Type B pancreatic cell (in vitro differentiated cells): ENCODE measurements at regions not wholly inside any gene's neighbourhood (a gene's known extent, or its start where the extent isn't known, plus 50 kb on each side); places are given as distances from the start of the nearest gene placed in this dataset.

Experiments used
- DNase-seq: peaks from one replicate; pipeline ENCODE4 v3.0.0; 2021; ENCODE audit warnings: mixed read lengths; ENCODE audit not compliant: unreplicated experiment; ENCODE audit errors: extremely low spot score
- H3K27ac Mint-ChIP-seq: 2 replicates; pipeline ENCODE4 v1.8.0; 2021; ENCODE audit warnings: mild to moderate bottlenecking, mixed read lengths
- H3K27me3 Mint-ChIP-seq: 2 replicates; pipeline ENCODE4 v1.8.0; 2021; ENCODE audit warnings: mixed read lengths
- H3K36me3 Mint-ChIP-seq: 2 replicates; pipeline ENCODE4 v1.8.0; 2021; ENCODE audit warnings: mixed read lengths
- H3K4me1 Mint-ChIP-seq: one replicate; pipeline ENCODE4 v1.8.0; 2021; ENCODE audit warnings: mixed read lengths; ENCODE audit not compliant: unreplicated experiment
- H3K4me3 Mint-ChIP-seq: 2 replicates; pipeline ENCODE4 v1.8.0; 2021; ENCODE audit warnings: mild to moderate bottlenecking, mixed read lengths
- H3K9me3 Mint-ChIP-seq: 2 replicates; pipeline ENCODE4 v1.8.0; 2021; ENCODE audit warnings: mixed read lengths
- CTCF ChIP-seq: fragments of 200-600 bp; sonication (generic); conservative IDR thresholded peaks from 2 replicates; pipeline ENCODE4 v1.5.0; 2021; ENCODE audit warnings: antibody characterized with exemption, mild to moderate bottlenecking

GRCh38 chr2:128606837-128607236, 288.2 kb upstream of the HS6ST1 start:
- H3K4me1 Mint-ChIP-seq, result peaks cover 11% of the 10 kb centered on the region
- TF ChIP-seq CTCF, result no peak
- H3K36me3 Mint-ChIP-seq, result no peaks in the 10 kb centered on the region
- DNase-seq, result no peak
- no peaks in the 10 kb centered on the region for H3K9me3 Mint-ChIP-seq
- no peak overlapping the region for H3K4me3 Mint-ChIP-seq
- H3K27me3 Mint-ChIP-seq, result peaks cover 4% of the 10 kb centered on the region
- no peak overlapping the region for H3K27ac Mint-ChIP-seq

- no peak for DNase-seq
- no peak for TF ChIP-seq CTCF
- Mint-ChIP-seq H3K27ac (no peak overlapping the region), H3K4me1 (peaks cover 13% of the 10 kb centered on the region), H3K27me3 (peaks cover 7% of the 10 kb centered on the region), H3K4me3 (no peak overlapping the region), H3K9me3 (no peaks in the 10 kb centered on the region), H3K36me3 (no peaks in the 10 kb centered on the region)
Observed at GRCh38 chr2:128607440-128607839, 288.8 kb upstream of the HS6ST1 start.

GRCh38 chr2:128607911-128608506, 289.3 kb upstream of the HS6ST1 start:
- no peak overlapping the region for H3K27ac Mint-ChIP-seq
- no peak overlapping the region for H3K4me3 Mint-ChIP-seq
- no peak for TF ChIP-seq CTCF
- H3K27me3 Mint-ChIP-seq, result peaks cover 9% of the 10 kb centered on the region
- no peaks in the 10 kb centered on the region for H3K36me3 Mint-ChIP-seq
- H3K9me3 Mint-ChIP-seq, result no peaks in the 10 kb centered on the region
- H3K4me1 Mint-ChIP-seq, result peaks cover 17% of the 10 kb centered on the region
- no peak for DNase-seq

GRCh38 chr2:128608921-128609880, 290.5 kb upstream of the HS6ST1 start:
- TF ChIP-seq CTCF, result no peak
- Mint-ChIP-seq H3K9me3 (no peaks in the 10 kb centered on the region), H3K27me3 (peaks cover 9% of the 10 kb centered on the region), H3K4me3 (no peak overlapping the region), H3K27ac (no peak overlapping the region), H3K4me1 (peaks cover 17% of the 10 kb centered on the region), H3K36me3 (no peaks in the 10 kb centered on the region)
- no peak for DNase-seq

GRCh38 chr2:128610496-128610895, 291.8 kb upstream of the HS6ST1 start:
- Mint-ChIP-seq H3K27ac (no peak overlapping the region), H3K27me3 (peaks cover 9% of the 10 kb centered on the region)

More at GRCh38 chr2:128610496-128610895, 291.8 kb upstream of the HS6ST1 start:
- TF ChIP-seq CTCF, result no peak
- Mint-ChIP-seq H3K36me3 (no peaks in the 10 kb centered on the region), H3K4me3 (no peak overlapping the region), H3K9me3 (no peaks in the 10 kb centered on the region), H3K4me1 (peaks cover 17% of the 10 kb centered on the region)
- DNase-seq, result no peak
